GM04503 (cell line): ENCODE measurements at regions not wholly inside any gene's neighbourhood (a gene's known extent, or its start where the extent isn't known, plus 50 kb on each side); places are given as distances from the start of the nearest gene placed in this dataset.
"Not testable (repeated sequence)": the region's sequence is repeated elsewhere in the genome, so short reads cannot be mapped to it uniquely, and the experiment has no call there.

Source experiments
- DNase-seq: peaks from one replicate; pipeline ENCODE4 v3.0.0-alpha.2; 2012; ENCODE audit warnings: low read depth

- no peak for DNase-seq
Observed at GRCh38 chr20:40634891-40635290, 54.1 kb downstream of the MAFB start.

- DNase-seq: no peak
Observed at GRCh38 chr20:40633123-40633850, 55.7 kb downstream of the MAFB start.

- no peak for DNase-seq
Observed at GRCh38 chr20:40632346-40632976, 56.6 kb downstream of the MAFB start.

- no peak for DNase-seq
Observed at GRCh38 chr20:40631119-40631631, 57.9 kb downstream of the MAFB start.

GRCh38 chr20:40630713-40631112 lies 58.3 kb downstream of the MAFB start:
- DNase-seq: no peak

GRCh38 chr20:40630099-40630498 lies 58.9 kb downstream of the MAFB start:
- no peak for DNase-seq

GRCh38 chr20:40628877-40629276 lies 60.2 kb downstream of the MAFB start:
- DNase-seq: no peak

- DNase-seq: not testable (repeated sequence)
Observed at GRCh38 chr20:40619053-40619452, 70.0 kb downstream of the MAFB start.

GRCh38 chr20:40617594-40617993 lies 71.4 kb downstream of the MAFB start:
- DNase-seq: no peak

GRCh38 chr20:40612837-40613236 lies 76.2 kb downstream of the MAFB start:
- no peak for DNase-seq

- DNase-seq: no peak
Observed at GRCh38 chr20:40612247-40612646, 76.8 kb downstream of the MAFB start.

GRCh38 chr20:40610730-40611129 lies 78.3 kb downstream of the MAFB start:
- DNase-seq: no peak

- no peak for DNase-seq
Observed at GRCh38 chr20:40607927-40608326, 81.1 kb downstream of the MAFB start.

GRCh38 chr20:40606660-40607059 lies 82.4 kb downstream of the MAFB start:
- DNase-seq: no peak

GRCh38 chr20:40606237-40606636 lies 82.8 kb downstream of the MAFB start:
- no peak for DNase-seq

GRCh38 chr20:40604416-40604815 lies 84.6 kb downstream of the MAFB start:
- DNase-seq: no peak

- DNase-seq: no peak
Observed at GRCh38 chr20:40603057-40603651, 85.9 kb downstream of the MAFB start.

GRCh38 chr20:40602381-40602780 lies 86.7 kb downstream of the MAFB start:
- no peak for DNase-seq

- no peak for DNase-seq
Observed at GRCh38 chr20:40600441-40601219, 88.4 kb downstream of the MAFB start.

- DNase-seq: no peak
Observed at GRCh38 chr20:40599987-40600386, 89.0 kb downstream of the MAFB start.

- DNase-seq: no peak
Observed at GRCh38 chr20:40592941-40593340, 96.1 kb downstream of the MAFB start.

- DNase-seq: no peak
Observed at GRCh38 chr20:40591536-40591935, 97.5 kb downstream of the MAFB start.
